HCT116 (cell line): ENCODE measurements at regions not wholly inside any gene's neighbourhood (a gene's known extent, or its start where the extent isn't known, plus 50 kb on each side); places are given as distances from the start of the nearest gene placed in this dataset.

Source experiments
- ATAC-seq: fragments of 200-7000 bp; cut with Tn5 transposase; 2 replicates; pipeline ENCODE4 v1.9.1; 2020; ENCODE audit warnings: mild to moderate bottlenecking, moderate library complexity
- BruUV-seq: library from RNA; stranded (reverse); fragments of 400-500 nt; replicated peaks from 2 replicates; lab custom pipeline; 2021; lab: Mats Ljungman, UMichigan
- CTCF ChIA-PET: fragments of 300-600 bp; sonication (Branson Sonifier 250); formaldehyde crosslinking; loops from one replicate; lab custom pipeline; 2021; ENCODE audit warnings: antibody characterized with exemption; lab: Charles Lee
- POLR2A ChIA-PET: fragments of 300-600, 350-600 bp; sonication (Branson Sonifier 250); formaldehyde crosslinking; loops from one replicate; lab custom pipeline; 2021; ENCODE audit warnings: antibody characterized with exemption; lab: Charles Lee
- RAD21 ChIA-PET, 2 experiments: fragments of 300-600 bp; sonication (Branson Sonifier 250); formaldehyde crosslinking; loops; one replicate each; lab custom pipeline; 2023; ENCODE audit warnings: low total read pairs in 2 of 2; ENCODE audit not compliant: uncharacterized antibody in 2 of 2, unreplicated experiment in 2 of 2, low non-redundant PET in 1 of 2; lab: Charles Lee
- DNase-seq: peaks from one replicate; pipeline ENCODE4 v3.0.0-alpha.2; 2010; ENCODE audit warnings: low read depth, low spot score
- H2AFZ ChIP-seq: fragments of 200-600 bp; shearing (Covaris generic), sonication (generic); 2 replicates; pipeline ENCODE4 v1.6.1; 2017; ENCODE audit warnings: low read depth, mixed run types, mixed read lengths, antibody characterized with exemption, low read length; ENCODE audit not compliant: poor library complexity, severe bottlenecking
- H3K27ac ChIP-seq: 2 replicates; pipeline ENCODE4 v1.5.1; 2012; ENCODE audit warnings: low read depth, low read length
- H3K27me3 ChIP-seq: fragments of 200-600 bp; sonication (generic); 2 replicates; pipeline ENCODE4 v1.6.1; 2016; ENCODE audit warnings: mixed run types, low read length, mixed read lengths; ENCODE audit not compliant: insufficient read depth
- H3K36me3 ChIP-seq, 2 experiments: fragments of 200-500 bp in 1 of 2; fragments of 200-600 bp in 1 of 2; sonication (Bioruptor generic) in 1 of 2; sonication (generic) in 1 of 2; 2 replicates each; pipeline versions ENCODE4 v1.5.1 to v1.6.1; 2014 to 2016; ENCODE audit warnings: low read length in 2 of 2, inconsistent platforms in 1 of 2, mixed read lengths in 1 of 2, mixed run types in 1 of 2; ENCODE audit not compliant: insufficient read depth in 2 of 2, control insufficient read depth in 1 of 2
- H3K4me1 ChIP-seq, 2 experiments: fragments of 200-600 bp in 1 of 2; sonication (generic) in 1 of 2; 2 replicates each; pipeline versions ENCODE4 v1.5.1 to v1.6.1; 2012 to 2017; ENCODE audit warnings: low read length in 2 of 2, inconsistent platforms in 1 of 2, mild to moderate bottlenecking in 1 of 2, mixed read lengths in 1 of 2, mixed run types in 1 of 2, moderate library complexity in 1 of 2; ENCODE audit not compliant: insufficient read depth in 2 of 2, control insufficient read depth in 1 of 2
- H3K4me2 ChIP-seq: fragments of 200-600 bp; sonication (generic); 2 replicates; pipeline ENCODE4 v1.6.1; 2017; ENCODE audit warnings: mixed run types, low read length, mixed read lengths
- H3K4me3 ChIP-seq, 2 experiments: fragments of 200-600 bp in 1 of 2; sonication (generic) in 1 of 2; replicated peaks in 1 of 2; 2 replicates each; pipeline ENCODE4 v1.5.1; 2011 to 2016; ENCODE audit warnings: low read length in 2 of 2, control low read depth in 1 of 2, low read depth in 1 of 2, mild to moderate bottlenecking in 1 of 2, mixed read lengths in 1 of 2, mixed run types in 1 of 2
- H3K79me2 ChIP-seq: fragments of 200-600 bp; sonication (generic); 2 replicates; pipeline ENCODE4 v1.6.1; 2017; ENCODE audit warnings: mild to moderate bottlenecking, mixed run types, low read length, moderate library complexity, mixed read lengths; ENCODE audit not compliant: insufficient read depth
- H3K9ac ChIP-seq: fragments of 200-600 bp; sonication (generic); 2 replicates; pipeline ENCODE4 v1.6.1; 2016; ENCODE audit warnings: low read length, mixed read lengths
- H3K9me2 ChIP-seq: fragments of 200-600 bp; sonication (generic), shearing (Covaris generic); 2 replicates; pipeline ENCODE4 v1.6.1; 2017; ENCODE audit warnings: mixed run types, mild to moderate bottlenecking, moderate library complexity; ENCODE audit not compliant: insufficient read depth
- H3K9me3 ChIP-seq, 2 experiments: fragments of 200-500 bp in 1 of 2; fragments of 200-600 bp in 1 of 2; sonication (Bioruptor generic) in 1 of 2; sonication (generic) in 1 of 2; 2 replicates each; pipeline ENCODE4 v1.6.1; 2014 to 2017; ENCODE audit warnings: low read length in 2 of 2, mixed read lengths in 2 of 2, inconsistent platforms in 1 of 2, low read depth in 1 of 2, mild to moderate bottlenecking in 1 of 2, mixed run types in 1 of 2, moderate library complexity in 1 of 2; ENCODE audit not compliant: control insufficient read depth in 1 of 2, insufficient read depth in 1 of 2
- H4K20me1 ChIP-seq: fragments of 200-600 bp; sonication (generic), shearing (Covaris generic); 2 replicates; pipeline ENCODE4 v1.6.1; 2017; ENCODE audit warnings: mixed run types, mild to moderate bottlenecking, moderate library complexity; ENCODE audit not compliant: insufficient read depth
- CEBPB ChIP-seq: IDR thresholded peaks from 2 replicates; pipeline ENCODE4 v1.6.1; 2012; ENCODE audit warnings: low read depth
- EGR1 ChIP-seq: IDR thresholded peaks from 2 replicates; pipeline ENCODE4 v1.6.1; 2012; ENCODE audit warnings: low read depth
- EZH2 ChIP-seq: fragments of 200-600 bp; sonication (generic); IDR thresholded peaks from 2 replicates; pipeline ENCODE4 v1.6.1; 2017; ENCODE audit warnings: antibody characterized with exemption, mixed run types
- MAX ChIP-seq: IDR thresholded peaks from 2 replicates; pipeline ENCODE4 v1.6.1; 2012
- POLR2A ChIP-seq: IDR thresholded peaks from 2 replicates; pipeline ENCODE4 v1.7.0; 2011; ENCODE audit warnings: borderline replicate concordance; ENCODE audit not compliant: insufficient read depth, insufficient read length; ENCODE audit errors: extremely low read depth
- REST ChIP-seq: IDR thresholded peaks from 2 replicates; pipeline ENCODE4 v1.6.1; 2012; ENCODE audit warnings: low read depth
- SIN3A ChIP-seq: IDR thresholded peaks from 2 replicates; pipeline ENCODE4 v1.6.1; 2012; ENCODE audit warnings: low read depth
- SP1 ChIP-seq: IDR thresholded peaks from 2 replicates; pipeline ENCODE4 v1.6.1; 2012; ENCODE audit warnings: low read depth
- TCF7L2 ChIP-seq: IDR thresholded peaks from 2 replicates; pipeline ENCODE4 v1.7.0; 2011; ENCODE audit warnings: borderline replicate concordance, inconsistent platforms; ENCODE audit not compliant: insufficient read depth, insufficient read length; ENCODE audit errors: extremely low read depth
- ZBTB33 ChIP-seq: IDR thresholded peaks from 2 replicates; pipeline ENCODE4 v1.6.1; 2011; ENCODE audit warnings: mild to moderate bottlenecking, low read length, moderate library complexity; ENCODE audit not compliant: insufficient replicate concordance; ENCODE audit errors: extremely low read depth
- ZFX ChIP-seq: fragments of 450-650 bp; IDR thresholded peaks from 2 replicates; pipeline ENCODE4 v1.6.1; 2017
- intact Hi-C: fragments of 100-400 bp; cut with micrococcal nuclease; formaldehyde crosslinking; loops from 2 replicates; pipeline ENCODE4 v1.10.0; 2022

GRCh38 chr3:180282386-180282785 lies 245.6 kb upstream of the PEX5L start:
- ChIA-PET RAD21 (no interaction called here), CTCF (no interaction called here)
- intact Hi-C loops = no loop called here

More at GRCh38 chr3:180282386-180282785, 245.6 kb upstream of the PEX5L start:
- Histone ChIP-seq H3K36me3 (no peaks in the 10 kb centered on the region), H3K9me3 (no peaks in the 10 kb centered on the region), H3K9me2 (no peaks in the 10 kb centered on the region), H4K20me1 (no peaks in the 10 kb centered on the region), H3K9ac (no peak overlapping the region), H3K4me2 (no peak overlapping the region), H3K27me3 (peaks cover 3% of the 10 kb centered on the region; the same call in 1 of the 2 replicates), H3K27ac (no peak overlapping the region), H3K4me1 (no peaks in the 10 kb centered on the region), H3K4me3 (no peak overlapping the region), H2AFZ (no peak overlapping the region), H3K79me2 (no peaks in the 10 kb centered on the region)
- POLR2A ChIA-PET = no interaction called here
- DNase-seq = no peak
- BruUV-seq = no TSS peak
- ATAC-seq = no peak
- TF ChIP-seq POLR2A = no peak
- TF ChIP-seq EZH2 = no peak
- no peak for TF ChIP-seq SIN3A
- no peak for TF ChIP-seq EGR1
- TF ChIP-seq REST = no peak
- no peak for TF ChIP-seq MAX
- no peak for TF ChIP-seq TCF7L2
- TF ChIP-seq ZBTB33 = no peak
- TF ChIP-seq SP1 = no peak
- TF ChIP-seq CEBPB = no peak
- TF ChIP-seq ZFX = no peak
